Stimulated activated CD4-positive, alpha-beta T cell treated with anti-CD3 and anti-CD28 coated beads, Interleukin-15, amount 100 ng/mL, for 1 hour (primary cell): ENCODE measurements at regions not wholly inside any gene's neighbourhood (a gene's known extent, or its start where the extent isn't known, plus 50 kb on each side); places are given as distances from the start of the nearest gene placed in this dataset.

Experiments used
- DNase-seq, 2 donors: peaks; one replicate each; pipeline ENCODE4 v3.0.0-alpha.2; 2020; ENCODE audit warnings: low read depth in 1 of 2, low spot score in 1 of 2

- DNase-seq, result no peak
Observed at GRCh38 chr6:100268326-100268725, 196.4 kb downstream of the SIM1 start.

- DNase-seq, result no peak
Observed at GRCh38 chr6:100267721-100268123, 197.0 kb downstream of the SIM1 start.

DNA sequence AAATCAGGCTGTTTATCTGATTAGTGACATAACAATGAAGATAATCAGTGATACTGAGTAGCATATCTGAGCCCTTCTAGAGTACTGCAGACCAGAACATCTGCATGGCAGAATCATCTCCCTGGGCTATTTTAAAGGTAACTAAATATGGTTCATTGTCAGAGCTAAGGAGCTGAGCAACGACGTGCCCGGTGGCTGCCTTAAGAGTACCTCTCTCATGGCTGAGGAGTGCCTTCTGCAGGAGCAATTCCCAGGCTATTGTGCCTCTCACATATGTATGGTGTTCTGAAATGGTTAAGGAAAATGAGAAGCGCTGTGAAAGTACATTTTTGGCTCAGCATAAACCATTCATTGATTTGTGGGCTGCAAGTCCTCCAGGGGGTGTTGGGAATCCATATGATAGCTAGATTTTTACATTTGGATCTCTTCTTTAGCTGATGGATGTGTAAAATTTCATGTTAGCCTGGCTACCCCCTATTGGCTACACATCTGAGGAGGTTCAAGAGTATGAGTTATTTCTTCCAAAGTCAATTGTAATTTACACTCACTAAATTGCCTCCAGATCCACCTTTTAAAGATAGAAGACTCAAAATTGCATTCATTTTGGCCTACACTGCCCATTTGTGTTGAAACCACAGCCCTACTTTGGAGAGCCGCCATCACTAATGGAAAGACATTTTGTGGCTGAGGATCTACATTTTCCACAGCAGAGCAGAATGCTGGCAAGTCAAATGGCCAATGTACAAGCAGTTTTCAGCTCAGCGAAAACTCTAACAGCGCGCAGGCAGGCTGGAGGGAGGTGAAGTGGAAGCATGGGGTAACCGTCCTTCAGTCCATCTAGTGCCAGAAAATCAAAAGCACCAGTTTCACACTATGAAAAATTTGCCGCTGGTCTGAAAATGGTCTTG lies 198.0 kb downstream of the SIM1 start:
- DNase-seq, result no peak

DNA sequence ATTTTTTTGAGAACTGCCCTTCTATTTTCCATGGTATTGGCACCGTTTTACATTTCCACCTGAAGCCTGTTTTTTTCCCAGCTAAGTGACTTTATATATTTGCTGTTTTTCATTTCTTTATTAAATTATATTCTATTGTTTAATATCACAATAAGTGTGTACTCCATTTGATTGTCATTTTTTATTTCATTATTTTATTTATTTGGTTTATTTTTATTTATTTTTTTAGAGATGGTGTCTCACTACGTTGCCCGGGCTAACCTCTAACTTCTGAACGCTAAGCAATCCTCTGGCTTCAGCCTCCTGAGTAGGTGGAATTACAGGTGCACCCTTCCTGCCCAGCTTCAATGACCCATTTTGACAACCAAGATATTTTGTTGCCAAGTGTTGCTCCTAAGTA lies 202.6 kb downstream of the SIM1 start:
- no peak for DNase-seq

DNA sequence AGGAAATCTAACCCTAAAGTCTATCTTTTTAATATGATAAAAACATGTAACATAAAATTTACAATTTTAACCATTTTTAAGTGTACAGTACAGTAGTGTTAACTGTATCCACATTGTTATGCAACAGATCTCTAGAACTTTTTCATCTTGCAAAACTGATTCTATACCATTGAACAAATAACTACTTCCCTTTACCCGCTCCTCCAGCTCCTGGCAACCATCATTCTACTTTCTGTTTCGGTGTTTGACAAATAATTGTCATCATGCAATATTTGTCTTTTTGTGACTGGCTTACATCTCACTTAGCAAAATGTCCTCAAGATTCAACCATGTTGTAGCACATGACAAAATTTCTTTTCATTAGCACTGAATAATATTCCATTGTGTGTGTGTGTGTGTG lies 203.2 kb downstream of the SIM1 start:
- DNase-seq, result no peak

DNA sequence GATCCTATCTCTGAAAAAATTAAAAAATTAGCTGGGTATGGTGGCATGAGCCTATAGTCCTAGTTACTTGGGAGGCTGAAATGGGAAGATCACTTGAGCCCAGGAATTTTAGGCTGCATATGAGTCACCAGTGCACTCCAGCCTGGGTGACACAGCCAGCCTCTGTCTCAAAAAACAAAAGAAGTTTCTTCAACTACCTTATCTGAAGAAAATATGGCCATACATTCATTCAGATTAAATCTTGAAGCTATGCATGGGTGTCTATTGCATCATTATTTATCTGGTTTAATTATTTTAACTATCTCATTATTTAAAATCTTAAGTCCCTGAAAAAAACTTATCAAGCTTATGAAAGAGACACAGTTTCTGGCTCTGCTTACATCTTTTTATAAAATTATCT lies 204.1 kb downstream of the SIM1 start:
- DNase-seq, result no peak

- DNase-seq, result no peak
Observed at GRCh38 chr6:100259865-100260264, 204.9 kb downstream of the SIM1 start.

- no peak for DNase-seq
Observed at GRCh38 chr6:100258752-100259151, 206.0 kb downstream of the SIM1 start.

DNA sequence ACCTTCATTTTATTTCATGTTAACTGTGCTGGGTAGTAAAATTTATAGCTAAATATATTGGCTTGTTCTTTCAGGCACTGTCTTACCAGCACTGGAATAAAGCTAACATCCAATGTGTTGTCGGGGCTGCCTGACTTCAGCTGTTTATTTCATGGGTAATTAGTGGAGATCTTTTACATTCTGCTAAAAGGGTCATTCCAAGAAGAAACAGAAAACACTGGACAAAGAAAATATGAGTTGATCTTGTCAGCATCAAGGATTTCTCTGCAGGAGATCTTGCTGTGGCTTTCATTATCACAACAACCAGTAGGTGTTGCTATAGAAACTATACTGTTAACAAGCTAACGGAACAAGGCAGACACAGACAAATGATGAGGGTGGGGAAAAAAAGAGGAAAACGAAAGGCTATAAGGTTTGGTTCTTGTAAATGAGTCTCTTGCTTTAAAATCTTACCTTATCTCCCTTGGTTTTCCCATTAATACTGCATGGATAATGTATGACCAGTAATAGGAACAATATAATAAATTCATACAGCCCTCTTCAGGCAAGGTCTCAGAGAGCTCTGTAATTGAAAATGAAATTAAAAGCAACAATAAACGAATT lies 206.8 kb downstream of the SIM1 start:
- no peak for DNase-seq

DNA sequence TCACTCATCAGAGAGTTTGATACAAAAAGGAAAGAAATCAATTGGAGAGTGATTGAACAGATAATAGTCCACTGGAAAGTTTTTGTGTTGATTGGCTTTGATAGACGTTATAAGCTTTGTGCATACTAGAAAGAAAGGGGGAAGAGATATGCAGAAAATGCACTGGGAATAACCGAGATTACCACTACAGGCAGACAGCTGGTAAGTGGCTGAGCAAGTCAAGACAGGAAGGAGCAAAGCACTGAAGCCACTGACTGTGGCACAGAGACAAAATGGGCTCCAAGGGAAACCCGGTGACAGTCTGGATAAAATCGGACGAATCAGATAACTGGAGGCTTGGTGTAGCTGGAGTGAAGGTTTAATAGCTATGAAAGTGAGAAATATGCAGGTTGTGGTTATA lies 209.0 kb downstream of the SIM1 start:
- DNase-seq, result no peak

DNA sequence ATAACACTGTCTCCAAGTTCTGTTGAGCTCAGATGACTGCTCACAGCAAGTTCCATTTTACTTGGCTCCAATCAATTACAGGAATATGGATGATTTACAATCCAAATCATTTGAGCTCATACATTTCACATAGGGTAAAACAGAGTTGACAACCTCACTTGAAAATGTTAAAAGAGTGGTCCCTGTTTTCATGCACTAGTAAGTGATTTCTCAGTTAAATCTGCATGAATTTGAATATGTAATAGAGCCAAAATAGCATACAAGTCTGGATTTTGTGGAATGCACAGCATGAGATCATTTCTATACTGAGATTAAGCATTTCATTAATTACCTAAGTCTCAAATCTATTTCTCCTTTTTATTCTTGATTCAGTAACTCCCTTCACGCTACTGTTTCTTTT lies 217.6 kb downstream of the SIM1 start:
- no peak for DNase-seq

- DNase-seq, result no peak
Observed at GRCh38 chr6:100246206-100246605, 218.5 kb downstream of the SIM1 start.

DNA sequence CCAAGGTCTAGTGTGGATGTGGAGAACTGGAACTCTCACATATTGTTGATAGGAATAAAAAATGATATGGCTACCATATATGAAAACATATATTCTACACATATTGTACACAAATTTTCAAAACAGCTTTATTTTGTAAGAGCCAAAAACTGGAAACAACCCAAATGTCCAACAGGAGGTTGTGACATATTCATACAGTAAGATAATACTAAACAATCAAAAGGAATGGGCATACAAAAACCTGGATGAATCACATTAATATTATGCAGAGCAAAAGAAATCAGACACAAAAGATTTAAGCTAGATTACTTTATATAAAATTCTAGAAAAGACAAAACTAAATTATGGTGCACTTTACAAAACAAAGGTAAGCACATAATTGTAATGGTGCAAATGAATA lies 223.9 kb downstream of the SIM1 start:
- no peak for DNase-seq

GRCh38 chr6:100237821-100238220 lies 226.9 kb downstream of the SIM1 start:
- DNase-seq, result no peak

- DNase-seq, result no peak
Observed at GRCh38 chr6:100236389-100236788, 228.3 kb downstream of the SIM1 start.

- DNase-seq, result no peak
Observed at GRCh38 chr6:100235631-100236030, 229.1 kb downstream of the SIM1 start.

GRCh38 chr6:100234625-100235024 lies 230.1 kb downstream of the SIM1 start:
- no peak for DNase-seq

DNA sequence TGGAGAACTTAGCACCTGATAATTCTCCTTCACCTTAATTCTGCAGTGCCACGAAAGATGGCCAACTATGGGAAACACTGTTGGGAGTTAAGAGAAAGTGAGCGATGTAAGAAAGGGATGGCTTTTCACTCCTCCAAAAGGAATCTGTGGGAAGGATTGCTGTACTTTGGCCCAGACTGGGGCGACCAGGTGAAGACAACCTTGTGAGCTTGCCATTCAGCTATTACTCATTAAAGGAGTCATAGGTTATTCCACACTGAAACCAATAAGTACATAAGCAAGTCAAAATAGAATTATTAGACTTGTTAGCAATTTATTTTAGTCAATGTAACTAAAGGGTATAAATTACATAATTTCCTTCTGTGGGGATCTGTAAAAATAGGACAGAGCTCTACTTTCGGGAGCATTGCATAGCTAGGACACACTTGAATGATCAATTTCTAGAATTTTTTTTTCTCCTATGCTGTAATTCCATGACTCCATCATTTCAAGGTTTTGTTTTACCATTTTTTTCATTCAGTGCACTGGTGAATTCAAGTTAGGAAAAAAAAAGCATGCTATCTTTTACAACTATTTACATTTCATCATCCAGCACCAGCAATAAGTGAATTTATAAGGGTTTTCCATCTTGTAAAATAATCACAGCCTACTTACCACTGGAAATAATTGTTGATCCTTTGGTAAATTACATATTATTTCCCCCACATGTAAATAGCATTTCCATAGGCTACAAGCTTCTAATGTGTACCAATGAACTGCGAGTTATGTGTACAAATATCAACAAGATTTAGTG lies 231.7 kb downstream of the SIM1 start:
- no peak for DNase-seq

- no peak for DNase-seq
Observed at GRCh38 chr6:100230953-100231316, 233.8 kb downstream of the SIM1 start.

- no peak for DNase-seq
Observed at GRCh38 chr6:100230115-100230952, 234.4 kb downstream of the SIM1 start.

- DNase-seq, result no peak
Observed at GRCh38 chr6:100229512-100229911, 235.2 kb downstream of the SIM1 start.
